IMR-90 (cell line): ENCODE measurements at regions not wholly inside any gene's neighbourhood (a gene's known extent, or its start where the extent isn't known, plus 50 kb on each side); places are given as distances from the start of the nearest gene placed in this dataset.

Experiments used
- ATAC-seq: fragments of 200-7000 bp; cut with Tn5 transposase; 2 replicates; pipeline ENCODE4 v1.9.1; 2020; ENCODE audit warnings: low read depth, mild to moderate bottlenecking, moderate library complexity
- BruUV-seq: library from RNA; stranded (reverse); fragments of 400-500 nt; replicated peaks from 2 replicates; lab custom pipeline; 2021; lab: Mats Ljungman, UMichigan
- CTCF ChIA-PET: fragments of 300-600 bp; formaldehyde crosslinking; extraction: SDS; loops from one replicate; lab custom pipeline; 2021; ENCODE audit warnings: antibody characterized with exemption; lab: Yijun Ruan, JAX
- POLR2A ChIA-PET: fragments of 300-600 bp; sonication (Branson Sonifier 250); formaldehyde crosslinking; loops from one replicate; lab custom pipeline; 2022; ENCODE audit warnings: antibody characterized with exemption; ENCODE audit not compliant: unreplicated experiment; lab: Charles Lee
- DNase-seq: peaks from one replicate; pipeline ENCODE4 v3.0.0; 2013
- H2AFZ ChIP-seq: replicated peaks from 2 replicates; pipeline ENCODE3; 2013; ENCODE audit warnings: low read length, mild to moderate bottlenecking; ENCODE audit not compliant: poor library complexity
- H2AK5ac ChIP-seq: 2 replicates; pipeline ENCODE4 v1.6.1; 2013; ENCODE audit warnings: low read depth, low read length, inconsistent platforms
- H2AK9ac ChIP-seq: replicated peaks from 2 replicates; pipeline ENCODE3; 2013; ENCODE audit warnings: mild to moderate bottlenecking, low read depth, low read length, moderate library complexity; ENCODE audit not compliant: poor library complexity
- H2BK120ac ChIP-seq: 2 replicates; pipeline ENCODE4 v1.6.1; 2013; ENCODE audit warnings: low read depth, low read length, inconsistent platforms
- H2BK15ac ChIP-seq: 3 replicates; pipeline ENCODE4 v1.6.1; 2013; ENCODE audit warnings: low read depth, low read length, inconsistent platforms
- H2BK20ac ChIP-seq: 2 replicates; pipeline ENCODE4 v1.6.1; 2013; ENCODE audit warnings: low read depth, mild to moderate bottlenecking, inconsistent platforms, low read length, moderate library complexity
- H2BK5ac ChIP-seq: 2 replicates; pipeline ENCODE4 v1.6.1; 2013; ENCODE audit warnings: mild to moderate bottlenecking, low read depth, low read length, inconsistent platforms; ENCODE audit not compliant: poor library complexity, severe bottlenecking
- H3K14ac ChIP-seq: replicated peaks from 2 replicates; pipeline ENCODE4 v1.6.1; 2013; ENCODE audit warnings: low read depth, low read length, inconsistent platforms
- H3K18ac ChIP-seq: 2 replicates; pipeline ENCODE4 v1.6.1; 2013; ENCODE audit warnings: low read depth, low read length, control low read depth
- H3K23ac ChIP-seq: 2 replicates; pipeline ENCODE4 v1.6.1; 2013; ENCODE audit warnings: low read depth, low read length, inconsistent platforms
- H3K27ac ChIP-seq: 2 replicates; pipeline ENCODE4 v1.5.1; 2013; ENCODE audit warnings: mild to moderate bottlenecking, control low read depth, low read length; ENCODE audit not compliant: insufficient read depth
- H3K27me3 ChIP-seq: 2 replicates; pipeline ENCODE4 v1.6.1; 2013; ENCODE audit warnings: low read length; ENCODE audit not compliant: control insufficient read depth, insufficient read depth
- H3K36me3 ChIP-seq: 2 replicates; pipeline ENCODE4 v1.6.1; 2013; ENCODE audit warnings: low read length, mixed read lengths; ENCODE audit not compliant: control insufficient read depth, insufficient read depth
- H3K4ac ChIP-seq: 2 replicates; pipeline ENCODE4 v1.6.1; 2013; ENCODE audit warnings: low read depth, low read length, inconsistent platforms
- H3K4me1 ChIP-seq: 2 replicates; pipeline ENCODE4 v1.6.1; 2013; ENCODE audit warnings: low read length, mixed read lengths; ENCODE audit not compliant: control insufficient read depth, insufficient read depth
- H3K4me2 ChIP-seq: 2 replicates; pipeline ENCODE4 v1.6.1; 2013; ENCODE audit warnings: low read depth, mild to moderate bottlenecking, control low read depth, low read length, moderate library complexity
- H3K4me3 ChIP-seq: 2 replicates; pipeline ENCODE4 v1.5.1; 2013; ENCODE audit warnings: low read depth, mild to moderate bottlenecking, control low read depth, low read length, moderate library complexity; ENCODE audit not compliant: insufficient read depth
- H3K56ac ChIP-seq: 2 replicates; pipeline ENCODE4 v1.6.1; 2013; ENCODE audit warnings: low read length, inconsistent platforms; ENCODE audit not compliant: insufficient read depth; ENCODE audit errors: extremely low read depth
- H3K79me1 ChIP-seq, 2 experiments: 2 replicates each; pipeline ENCODE4 v1.6.1; 2013; ENCODE audit warnings: low read length in 2 of 2, inconsistent platforms in 1 of 2, low read depth in 1 of 2
- H3K9ac ChIP-seq: 2 replicates; pipeline ENCODE4 v1.6.1; 2013; ENCODE audit warnings: low read depth, low read length, control low read depth
- H3K9me1 ChIP-seq: 2 replicates; pipeline ENCODE4 v1.6.1; 2013; ENCODE audit warnings: low read length, inconsistent platforms; ENCODE audit not compliant: insufficient read depth
- H3K9me3 ChIP-seq: 2 replicates; pipeline ENCODE4 v1.6.1; 2013; ENCODE audit warnings: low read length; ENCODE audit not compliant: control insufficient read depth, insufficient read depth
- H4K20me1 ChIP-seq: 2 replicates; pipeline ENCODE4 v1.6.1; 2013; ENCODE audit warnings: low read length, inconsistent platforms; ENCODE audit not compliant: insufficient read depth
- H4K5ac ChIP-seq: 2 replicates; pipeline ENCODE4 v1.6.1; 2013; ENCODE audit warnings: mild to moderate bottlenecking, low read depth, low read length, control low read depth
- H4K8ac ChIP-seq, 2 experiments: 2 replicates each; pipeline ENCODE4 v1.6.1; 2013; ENCODE audit warnings: low read depth in 2 of 2, low read length in 2 of 2, control low read depth in 1 of 2, inconsistent platforms in 1 of 2
- H4K91ac ChIP-seq: 2 replicates; pipeline ENCODE4 v1.6.1; 2013; ENCODE audit warnings: low read depth, low read length, inconsistent platforms; ENCODE audit not compliant: insufficient read depth
- CEBPB ChIP-seq: IDR thresholded peaks from 2 replicates; pipeline ENCODE4 v1.6.1; 2012; ENCODE audit warnings: low read depth, low read length, improper control_type of control experiment
- WGBS, 2 experiments: methylation state at CpG; one replicate each; pipeline versions ENCODE4 v1.1.5 to v1.1.7; 2013; ENCODE audit warnings: missing lambda C conversion rate in 2 of 2; ENCODE audit not compliant: insufficient read length in 1 of 2; ENCODE audit errors: extremely low coverage in 2 of 2; 5-methylcytosine and 5-hydroxymethylcytosine counted together
- dilution Hi-C: fragments of 300-500 bp; cut with HindIII; formaldehyde crosslinking; loops from one replicate; pipeline ENCODE4 v1.14.3; 2018; ENCODE audit warnings: low sequenced_read_pairs; ENCODE audit not compliant: unreplicated experiment
- in situ Hi-C: fragments of 300-500 bp; cut with MboI; formaldehyde crosslinking; loops from 3 replicates; pipeline ENCODE4 v1.14.3; 2019; ENCODE audit warnings: low sequenced_read_pairs, inconsistent platforms, mixed read lengths
- intact Hi-C: fragments of 100-400 bp; cut with micrococcal nuclease; formaldehyde crosslinking; loops from 2 replicates; pipeline ENCODE4 v1.10.0; 2022

DNA sequence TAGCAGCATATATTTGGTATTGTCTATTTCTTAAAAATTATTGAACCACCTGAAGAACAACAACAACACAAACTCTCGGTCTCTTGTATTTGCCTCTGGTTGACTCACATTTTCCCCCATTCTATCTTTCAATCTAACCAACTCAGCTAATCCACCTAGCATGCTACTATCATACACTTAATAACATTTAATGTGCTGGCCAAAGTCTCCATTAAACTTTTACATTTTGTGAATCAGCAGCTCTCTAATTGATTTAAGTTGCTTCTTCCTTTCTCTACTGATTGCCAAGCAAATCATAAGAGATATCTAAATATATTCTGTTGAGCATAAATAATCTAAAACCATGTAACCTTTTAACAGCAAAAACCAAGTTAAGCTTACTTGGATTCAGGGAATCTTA, 631.7 kb downstream of the IGSF11 start:
- Histone ChIP-seq H3K27me3 (no peaks in the 10 kb centered on the region), H3K18ac (no peak overlapping the region), H3K9ac (no peak overlapping the region), H2BK5ac (no peak overlapping the region), H3K14ac (no peak overlapping the region), H3K36me3 (no peaks in the 10 kb centered on the region), H3K9me1 (no peaks in the 10 kb centered on the region), H4K5ac (no peak overlapping the region), H3K4me3 (no peak overlapping the region), H2BK20ac (no peak overlapping the region), H2BK15ac (no peak overlapping the region), H3K4me2 (no peak overlapping the region), H2AFZ (no peak overlapping the region), H3K79me1 (no peaks in the 10 kb centered on the region), H2AK5ac (no peak overlapping the region), H3K23ac (no peak overlapping the region), H3K4me1 (no peaks in the 10 kb centered on the region), H3K4ac (no peak overlapping the region), H3K9me3 (no peaks in the 10 kb centered on the region), H4K8ac (no peak overlapping the region), H2AK9ac (no peak overlapping the region), H4K20me1 (no peaks in the 10 kb centered on the region), H3K27ac (no peak overlapping the region), H2BK120ac (no peak overlapping the region), H3K56ac (no peak overlapping the region), H4K91ac (no peak overlapping the region)
- intact Hi-C loops (no loop called here), in situ Hi-C loops (no loop called here), dilution Hi-C loops (no loop called here)
- WGBS, 2 experiments = no CpG with 5 or more reads among the region's 1 CpG
- ChIA-PET POLR2A (no interaction called here), CTCF (no interaction called here)
- TF ChIP-seq CEBPB = no peak
- DNase-seq = no peak
- ATAC-seq = no peak
- no TSS peak for BruUV-seq
